NCI-H2196 (cell line): ENCODE measurements at regions not wholly inside any gene's neighbourhood (a gene's known extent, or its start where the extent isn't known, plus 50 kb on each side); places are given as distances from the start of the nearest gene placed in this dataset.

Experiments used
- DNase-seq: peaks from one replicate; lab custom pipeline; 2025; ENCODE audit not compliant: unreplicated experiment; lab: John Stamatoyannopoulos, UW

DNA sequence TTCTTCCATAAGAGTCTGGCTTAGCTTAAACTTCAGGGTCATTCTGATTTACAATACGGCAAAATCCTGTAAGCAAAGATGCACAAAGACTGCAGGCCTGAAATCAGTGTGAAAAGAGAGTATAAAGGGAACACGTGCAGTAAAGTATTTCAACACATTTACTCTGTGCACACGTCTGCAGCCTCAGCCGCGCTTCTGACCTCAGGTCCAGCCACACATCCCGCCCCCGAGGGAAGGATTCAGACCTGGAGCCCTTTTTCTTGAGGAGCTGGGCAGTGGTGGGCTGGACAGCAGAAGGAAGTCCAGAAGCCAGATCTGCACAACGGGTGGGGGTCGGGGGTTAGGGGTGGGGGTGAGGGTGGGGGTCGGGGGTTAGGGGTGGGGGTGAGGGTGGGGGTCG lies 58.9 kb upstream of the FAM20C start:
- DNase-seq: no peak

DNA sequence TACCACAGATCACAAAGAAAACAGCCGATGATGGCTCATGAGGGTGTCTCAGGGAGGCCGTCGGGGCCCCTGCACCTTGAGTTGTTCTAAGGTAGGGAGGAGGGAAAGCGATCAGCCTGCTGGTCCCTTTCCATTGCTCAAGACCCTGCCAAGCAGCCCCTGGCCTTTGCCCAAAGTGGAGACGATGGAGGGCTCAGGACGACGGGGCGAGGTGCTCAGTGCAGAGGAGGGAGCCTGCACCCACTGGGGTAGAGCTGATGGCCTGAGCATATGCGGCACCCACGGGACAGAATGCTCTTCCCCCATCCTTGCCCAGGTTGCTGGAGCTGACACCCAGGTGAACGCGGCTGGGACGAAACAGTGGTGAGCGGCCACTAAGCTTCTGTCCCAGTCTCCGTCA lies 58.3 kb upstream of the FAM20C start:
- no peak for DNase-seq

DNA sequence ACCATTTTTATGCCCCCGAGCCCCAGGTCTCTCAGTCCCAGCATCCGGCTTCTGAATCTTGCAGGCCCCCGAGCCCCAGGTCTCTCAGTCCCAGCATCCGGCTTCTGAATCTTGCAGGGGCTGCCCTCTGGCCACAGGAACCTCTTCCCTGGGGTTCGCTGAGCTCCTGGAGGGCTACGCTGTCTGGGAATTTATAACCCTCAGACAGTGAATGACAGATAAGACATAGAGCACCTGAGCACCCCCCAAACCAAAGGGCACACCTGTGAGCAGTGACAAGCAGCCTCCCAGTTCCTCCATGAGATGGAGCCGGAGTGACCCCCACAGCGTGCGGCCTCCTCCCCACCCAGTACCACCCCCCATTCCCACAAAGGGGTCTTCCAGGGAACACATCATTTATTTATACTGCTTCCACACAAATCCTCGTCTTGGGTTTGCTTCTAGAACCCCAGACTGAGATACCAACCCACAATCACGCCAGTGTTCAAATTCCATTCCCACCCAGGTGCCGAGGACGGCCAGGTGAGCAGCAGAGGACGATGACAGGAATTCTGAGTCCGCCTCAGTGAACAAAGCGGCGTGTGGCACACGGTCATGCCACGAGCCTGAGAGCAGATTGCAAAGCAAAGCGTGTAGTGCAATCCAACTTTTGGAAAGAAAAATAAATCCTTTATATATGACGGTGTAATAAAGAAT lies 57.7 kb upstream of the FAM20C start:
- DNase-seq: no peak

DNA sequence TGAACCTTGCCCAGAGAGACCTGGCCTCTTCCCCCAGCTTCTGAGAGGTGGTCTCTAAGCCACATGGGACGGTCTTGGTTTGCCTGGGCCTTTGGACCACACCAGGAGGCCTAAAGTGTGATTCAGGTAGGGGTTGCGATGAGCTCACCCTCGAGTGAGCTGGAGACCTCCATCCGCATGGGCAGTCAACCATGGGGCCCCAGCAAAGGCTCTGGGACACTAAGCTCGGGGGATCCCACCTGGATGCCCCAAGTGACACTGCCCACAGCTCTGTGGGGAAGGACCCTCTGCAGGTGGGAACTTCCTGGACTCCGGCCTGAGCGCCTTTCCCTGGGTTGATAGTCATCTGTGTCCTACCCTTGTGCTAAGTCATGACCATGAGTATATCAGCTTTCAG lies 57.1 kb upstream of the FAM20C start:
- DNase-seq: no peak

DNA sequence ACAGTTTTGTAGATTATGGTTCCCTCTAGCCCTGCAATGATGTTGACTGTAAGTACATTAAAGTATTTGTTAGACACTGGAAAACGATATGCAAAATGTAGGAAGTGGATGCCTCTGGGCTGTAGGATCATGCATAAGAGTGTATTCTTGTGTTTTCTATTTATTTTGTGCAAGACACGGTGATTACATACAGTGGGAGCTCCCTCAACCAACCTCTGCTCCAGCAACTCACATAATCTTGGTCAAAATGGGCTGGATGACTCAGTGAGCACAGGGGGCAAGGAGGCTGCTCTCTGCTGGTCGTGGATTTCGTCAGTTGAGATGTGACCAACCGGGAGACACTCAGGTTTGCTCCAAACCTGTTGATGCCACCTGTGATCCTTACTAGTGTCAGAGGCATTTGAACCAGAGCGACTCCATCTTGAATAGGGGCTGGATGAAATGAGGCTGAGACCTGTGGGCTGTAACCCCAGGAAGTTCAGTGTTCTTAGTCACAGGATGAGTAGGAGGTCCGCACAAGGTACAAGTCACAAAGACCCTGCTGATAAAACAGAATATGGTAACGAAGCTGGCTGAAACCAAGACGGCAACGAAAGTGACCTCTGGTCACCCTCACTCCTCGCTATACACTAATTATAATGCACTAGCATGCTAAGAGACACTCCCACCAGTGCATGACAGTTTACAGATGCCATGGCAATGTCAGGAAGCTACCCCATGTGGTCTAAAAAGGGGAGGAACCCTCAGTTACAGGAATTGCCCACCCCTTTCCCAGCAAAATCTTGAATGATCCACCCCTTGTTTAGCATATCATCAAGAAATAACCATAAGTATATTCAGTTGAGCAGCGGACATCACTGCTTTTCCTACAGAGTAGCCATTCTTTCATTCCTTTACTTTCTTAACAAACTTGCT lies 56.4 kb upstream of the FAM20C start:
- no peak for DNase-seq

DNA sequence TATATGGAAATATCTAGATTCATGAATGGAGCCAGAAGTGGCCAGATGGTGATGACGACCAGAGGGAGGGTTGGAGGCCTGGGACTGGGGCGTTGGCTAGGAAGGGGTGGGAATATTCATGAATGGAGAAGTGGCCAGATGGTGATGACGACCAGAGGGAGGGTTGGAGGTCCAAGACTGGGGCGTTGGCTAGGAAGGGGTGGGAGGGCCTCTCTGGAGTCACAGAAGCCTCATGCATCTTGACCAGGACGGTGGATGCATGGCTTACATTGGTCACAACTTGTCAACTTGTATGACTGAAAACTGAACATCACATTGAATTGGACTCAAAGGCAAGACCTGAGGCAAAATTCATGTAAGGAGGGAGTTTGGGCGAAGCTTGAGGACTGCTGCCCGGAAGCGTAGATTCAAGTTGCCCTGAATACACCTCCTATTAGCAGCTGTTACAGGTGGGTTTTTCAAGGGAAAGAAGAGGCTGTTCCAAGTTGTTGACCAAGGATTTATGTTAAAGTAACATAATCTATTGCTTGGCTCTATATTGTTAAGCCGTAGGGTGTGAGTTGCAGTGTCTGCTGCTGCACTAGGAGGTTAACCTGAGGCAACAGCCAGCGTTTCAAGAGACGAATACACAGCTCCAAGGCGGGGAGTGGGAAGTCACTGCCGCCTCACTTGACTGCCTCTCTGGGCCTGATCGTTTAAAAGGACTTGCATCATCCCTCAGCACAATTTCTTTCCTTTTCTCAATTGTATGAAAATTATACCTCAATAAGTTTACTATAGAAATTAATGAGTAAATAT lies 55.1 kb upstream of the FAM20C start:
- no peak for DNase-seq

DNA sequence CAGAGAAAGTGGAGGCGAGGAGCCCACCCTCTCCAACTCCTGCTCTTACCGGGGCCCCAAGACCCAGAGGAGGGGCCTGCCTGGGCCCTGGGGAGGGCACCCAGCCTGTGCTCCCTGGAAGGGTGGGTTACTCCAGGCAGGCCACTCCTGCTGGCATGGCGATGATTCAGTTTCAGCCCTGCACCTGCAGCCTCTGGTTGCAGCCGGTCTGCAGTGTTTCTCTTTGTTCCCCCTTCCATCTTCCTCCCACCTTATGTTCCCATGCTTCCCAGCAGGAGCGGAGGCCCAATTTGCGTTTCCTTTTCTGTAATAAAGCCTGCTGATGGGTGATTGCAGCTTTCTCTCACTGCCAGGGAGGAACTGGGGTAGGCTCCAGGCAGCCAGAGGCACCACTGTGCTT lies 53.2 kb upstream of the FAM20C start:
- DNase-seq: no peak

DNA sequence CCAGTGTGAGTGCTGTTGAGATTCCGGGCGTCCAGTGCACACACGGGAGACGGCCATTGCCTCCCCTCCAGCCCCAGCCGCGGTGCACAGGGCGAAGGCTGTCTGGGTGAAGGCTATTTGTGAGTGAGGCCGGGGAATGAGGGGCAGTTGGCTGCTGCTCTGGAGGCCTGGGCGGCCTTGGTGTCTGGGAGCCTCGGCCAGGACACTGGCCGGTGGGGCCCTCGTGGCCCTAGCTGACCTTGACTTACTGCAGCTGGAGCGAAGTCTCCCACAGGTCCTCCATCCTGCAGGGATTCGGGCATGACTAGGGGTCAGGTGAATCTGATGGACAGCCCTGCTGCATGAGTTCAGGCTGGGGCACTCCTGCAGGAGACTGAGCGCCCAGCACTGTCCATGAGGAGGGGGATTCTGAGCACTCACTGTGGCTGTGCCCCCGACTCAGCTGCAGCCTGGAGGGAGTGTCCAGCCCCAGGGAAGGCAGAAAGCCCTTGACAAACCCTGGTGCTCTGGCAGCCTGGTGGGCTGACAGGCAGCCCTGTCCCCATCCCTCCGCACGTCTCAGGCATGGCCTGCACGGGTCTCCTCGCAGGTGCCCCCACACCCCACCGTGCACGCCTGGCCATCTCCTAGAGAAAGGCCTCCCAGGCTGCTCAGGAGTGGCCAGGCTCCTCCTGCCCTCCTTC lies 52.7 kb upstream of the FAM20C start:
- no peak for DNase-seq

DNA sequence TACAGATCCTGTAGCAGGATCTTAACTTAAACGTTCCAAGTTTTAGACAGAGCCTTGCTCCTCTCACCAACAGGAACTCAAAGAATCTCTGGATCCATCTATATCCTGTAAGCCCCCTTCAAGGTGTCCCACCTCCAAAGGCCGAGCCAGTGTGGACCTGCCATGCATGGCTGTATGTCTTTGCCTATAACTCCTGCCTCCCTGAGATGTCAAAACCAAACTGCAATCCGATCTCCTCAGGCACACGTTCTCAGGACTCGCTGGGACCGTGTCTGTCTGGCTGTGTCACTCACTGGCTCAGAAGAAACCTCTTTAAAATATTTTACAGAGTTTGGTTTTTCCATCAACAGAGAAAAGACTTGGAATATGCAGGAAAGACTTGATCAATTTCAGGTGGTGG lies 51.4 kb upstream of the FAM20C start:
- no peak for DNase-seq

DNA sequence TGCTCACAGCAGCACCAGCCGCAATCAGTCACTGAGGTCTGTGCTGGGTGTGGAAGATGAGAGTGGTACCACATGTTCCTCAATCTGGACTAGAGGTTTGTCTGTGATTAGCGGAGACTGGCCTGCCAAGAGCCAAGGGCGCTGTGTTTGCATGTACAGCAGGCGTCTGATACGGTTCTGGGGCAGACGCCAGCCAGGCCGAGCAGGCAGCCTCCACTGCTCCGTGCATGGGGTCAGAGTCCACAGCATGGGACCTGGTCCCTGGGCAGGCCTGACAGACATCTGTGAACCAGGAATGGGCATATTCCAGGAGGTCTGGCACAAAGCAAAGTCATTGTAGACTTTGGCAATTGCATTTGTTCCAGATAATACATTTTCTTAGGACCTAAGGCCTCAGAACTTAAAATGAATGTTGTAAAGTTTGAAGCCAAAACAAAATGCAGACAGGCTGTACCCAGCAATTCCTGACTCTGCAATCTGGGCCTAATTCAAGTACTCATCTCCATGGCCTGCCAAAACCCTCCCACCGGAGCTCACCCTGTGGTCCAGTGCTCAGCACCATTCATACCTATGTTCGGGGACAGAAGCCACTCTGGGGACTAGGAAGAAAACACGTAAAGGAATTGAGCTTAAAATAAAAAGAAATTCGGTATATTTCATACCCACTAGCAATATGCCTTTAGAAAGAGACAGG lies 50.0 kb upstream of the FAM20C start:
- no peak for DNase-seq
